ENCODE measurements at regions not wholly inside any gene's neighbourhood (a gene's known extent, or its start where the extent isn't known, plus 50 kb on each side); places are given as distances from the start of the nearest gene placed in this dataset.
A peak's percentile ranks its signal among the peaks of the same experiment; 100 is the strongest.
"Not testable (repeated sequence)": the region's sequence is repeated elsewhere in the genome, so short reads cannot be mapped to it uniquely, and the experiment has no call there.

- DNase-seq (ENCODE audit: low read depth, low spot score) = no peak
- in situ Hi-C loops (cut with HindIII; ENCODE audit: low pct_unique_long_range_greater_than_20kb, low sequenced_read_pairs) = no loop called here
These were observed 58.2 kb upstream of the DUSP21 start for GRCh38 chrX:44785652-44786051.

- peak; percentile 7 for DNase-seq (ENCODE audit: low read depth, low spot score)
- in situ Hi-C loops (cut with HindIII; ENCODE audit: low pct_unique_long_range_greater_than_20kb, low sequenced_read_pairs) = no loop called here
These were observed 59.6 kb upstream of the DUSP21 start for GRCh38 chrX:44784241-44784640.

GRCh38 chrX:44778254-44778653 is 65.6 kb upstream of the DUSP21 start:
- no peak for DNase-seq (ENCODE audit: low read depth, low spot score)
- in situ Hi-C loops (cut with HindIII; ENCODE audit: low pct_unique_long_range_greater_than_20kb, low sequenced_read_pairs) = no loop called here

- in situ Hi-C loops (cut with HindIII; ENCODE audit: low pct_unique_long_range_greater_than_20kb, low sequenced_read_pairs) = no loop called here
- DNase-seq (ENCODE audit: low read depth, low spot score) = no peak
These were observed 68.1 kb upstream of the DUSP21 start for GRCh38 chrX:44775726-44776125.

- in situ Hi-C loops (cut with HindIII; ENCODE audit: low pct_unique_long_range_greater_than_20kb, low sequenced_read_pairs); DNase-seq (ENCODE audit: low read depth, low spot score): not testable (repeated sequence)
These were observed 69.8 kb upstream of the DUSP21 start for GRCh38 chrX:44774066-44774465.

GRCh38 chrX:44770121-44770520 is 73.7 kb upstream of the DUSP21 start:
- DNase-seq (ENCODE audit: low read depth, low spot score) = peak; percentile 21

GRCh38 chrX:44767308-44767707 is 76.5 kb upstream of the DUSP21 start:
- no peak for DNase-seq (ENCODE audit: low read depth, low spot score)
- in situ Hi-C loops (cut with HindIII; ENCODE audit: low pct_unique_long_range_greater_than_20kb, low sequenced_read_pairs) = no loop called here

More at GRCh38 chrX:44770121-44770520, 73.7 kb upstream of the DUSP21 start:
- in situ Hi-C loops (cut with HindIII; ENCODE audit: low pct_unique_long_range_greater_than_20kb, low sequenced_read_pairs) = no loop called here

- no peak for DNase-seq (ENCODE audit: low read depth, low spot score)
- in situ Hi-C loops (cut with HindIII; ENCODE audit: low pct_unique_long_range_greater_than_20kb, low sequenced_read_pairs) = no loop called here
These were observed 78.3 kb upstream of the DUSP21 start for GRCh38 chrX:44765556-44765955.

- peak; percentile 58 for DNase-seq (ENCODE audit: low read depth, low spot score)
- in situ Hi-C loops (cut with HindIII; ENCODE audit: low pct_unique_long_range_greater_than_20kb, low sequenced_read_pairs) = no loop called here
These were observed 95.9 kb upstream of the DUSP21 start for GRCh38 chrX:44747969-44748368.

GRCh38 chrX:44747317-44747716 is 96.5 kb upstream of the DUSP21 start:
- DNase-seq (ENCODE audit: low read depth, low spot score) = no peak

GRCh38 chrX:44744799-44745198 is 99.0 kb upstream of the DUSP21 start:
- in situ Hi-C loops (cut with HindIII; ENCODE audit: low pct_unique_long_range_greater_than_20kb, low sequenced_read_pairs) = no loop called here
- DNase-seq (ENCODE audit: low read depth, low spot score) = no peak

More at GRCh38 chrX:44747317-44747716, 96.5 kb upstream of the DUSP21 start:
- in situ Hi-C loops (cut with HindIII; ENCODE audit: low pct_unique_long_range_greater_than_20kb, low sequenced_read_pairs) = no loop called here

- in situ Hi-C loops (cut with HindIII; ENCODE audit: low pct_unique_long_range_greater_than_20kb, low sequenced_read_pairs) = no loop called here
- no peak for DNase-seq (ENCODE audit: low read depth, low spot score)
These were observed 101.2 kb upstream of the DUSP21 start for GRCh38 chrX:44742480-44743155.

GRCh38 chrX:44741859-44742258 is 102.0 kb upstream of the DUSP21 start:
- DNase-seq (ENCODE audit: low read depth, low spot score); in situ Hi-C loops (cut with HindIII; ENCODE audit: low pct_unique_long_range_greater_than_20kb, low sequenced_read_pairs): not testable (repeated sequence)

GRCh38 chrX:44741458-44741857 is 102.4 kb upstream of the DUSP21 start:
- in situ Hi-C loops (cut with HindIII; ENCODE audit: low pct_unique_long_range_greater_than_20kb, low sequenced_read_pairs) = not testable (repeated sequence)

GRCh38 chrX:44735498-44735897 is 108.3 kb upstream of the DUSP21 start:
- no peak for DNase-seq (ENCODE audit: low read depth, low spot score)
- in situ Hi-C loops (cut with HindIII; ENCODE audit: low pct_unique_long_range_greater_than_20kb, low sequenced_read_pairs) = no loop called here

More at GRCh38 chrX:44741458-44741857, 102.4 kb upstream of the DUSP21 start:
- not testable (repeated sequence) for DNase-seq (ENCODE audit: low read depth, low spot score)

- no peak for DNase-seq (ENCODE audit: low read depth, low spot score)
These were observed 109.9 kb upstream of the DUSP21 start for GRCh38 chrX:44733931-44734330.

GRCh38 chrX:44731160-44731559 is 112.7 kb upstream of the DUSP21 start:
- DNase-seq (ENCODE audit: low read depth, low spot score) = no peak
- in situ Hi-C loops (cut with HindIII; ENCODE audit: low pct_unique_long_range_greater_than_20kb, low sequenced_read_pairs) = no loop called here

More at GRCh38 chrX:44733931-44734330, 109.9 kb upstream of the DUSP21 start:
- in situ Hi-C loops (cut with HindIII; ENCODE audit: low pct_unique_long_range_greater_than_20kb, low sequenced_read_pairs) = no loop called here

GRCh38 chrX:44723426-44723825 is 120.4 kb upstream of the DUSP21 start:
- in situ Hi-C loops (cut with HindIII; ENCODE audit: low pct_unique_long_range_greater_than_20kb, low sequenced_read_pairs) = no loop called here
- DNase-seq (ENCODE audit: low read depth, low spot score) = no peak

GRCh38 chrX:44708470-44708869 is 135.4 kb upstream of the DUSP21 start:
- no peak for DNase-seq (ENCODE audit: low read depth, low spot score)
- in situ Hi-C loops (cut with HindIII; ENCODE audit: low pct_unique_long_range_greater_than_20kb, low sequenced_read_pairs) = no loop called here

Data from SK-MEL-5 (cell line).